HepG2 (cell line): ENCODE measurements at regions not wholly inside any gene's neighbourhood (a gene's known extent, or its start where the extent isn't known, plus 50 kb on each side); places are given as distances from the start of the nearest gene placed in this dataset.

Experiments
- HMG20B ChIP-seq: conservative IDR thresholded peaks from 2 replicates; pipeline ENCODE4 v1.6.1; 2016; ENCODE audit warnings: missing genetic modification reagents, missing compliant biosample characterization
- HNF4A ChIP-seq: sonication (generic); formaldehyde crosslinking; IDR thresholded peaks from 2 replicates; pipeline ENCODE4 v1.4.0; 2020; ENCODE audit warnings: missing genetic modification reagents
- SMYD3 ChIP-seq: sonication (generic); formaldehyde crosslinking; IDR thresholded peaks from 2 replicates; pipeline ENCODE4 v1.8.1; 2023; ENCODE audit warnings: mild to moderate bottlenecking, missing genetic modification reagents
- TAF1 ChIP-seq: sonication (generic); formaldehyde crosslinking; IDR thresholded peaks from 2 replicates; pipeline ENCODE4 v1.4.0; 2020; ENCODE audit warnings: missing genetic modification reagents
- TCF7 ChIP-seq: sonication (generic); IDR thresholded peaks from 2 replicates; pipeline ENCODE4 v1.6.1; 2016; ENCODE audit warnings: antibody characterized with exemption, low read depth
- ZSCAN20 ChIP-seq: sonication (generic); formaldehyde crosslinking; IDR thresholded peaks from 2 replicates; pipeline ENCODE4 v1.4.0; 2020; ENCODE audit warnings: missing genetic modification reagents, mild to moderate bottlenecking, borderline replicate concordance
- TF ChIP-seq, protein P1 (sequence below): sonication (generic); formaldehyde crosslinking; IDR thresholded peaks from 2 replicates; pipeline ENCODE4 v1.5.0; 2020; ENCODE audit warnings: mild to moderate bottlenecking, missing genetic modification reagents, moderate library complexity
- TF ChIP-seq, protein P2 (sequence below): sonication (generic); formaldehyde crosslinking; IDR thresholded peaks from 2 replicates; pipeline ENCODE4 v1.5.0; 2020; ENCODE audit warnings: missing genetic modification reagents

DNA sequence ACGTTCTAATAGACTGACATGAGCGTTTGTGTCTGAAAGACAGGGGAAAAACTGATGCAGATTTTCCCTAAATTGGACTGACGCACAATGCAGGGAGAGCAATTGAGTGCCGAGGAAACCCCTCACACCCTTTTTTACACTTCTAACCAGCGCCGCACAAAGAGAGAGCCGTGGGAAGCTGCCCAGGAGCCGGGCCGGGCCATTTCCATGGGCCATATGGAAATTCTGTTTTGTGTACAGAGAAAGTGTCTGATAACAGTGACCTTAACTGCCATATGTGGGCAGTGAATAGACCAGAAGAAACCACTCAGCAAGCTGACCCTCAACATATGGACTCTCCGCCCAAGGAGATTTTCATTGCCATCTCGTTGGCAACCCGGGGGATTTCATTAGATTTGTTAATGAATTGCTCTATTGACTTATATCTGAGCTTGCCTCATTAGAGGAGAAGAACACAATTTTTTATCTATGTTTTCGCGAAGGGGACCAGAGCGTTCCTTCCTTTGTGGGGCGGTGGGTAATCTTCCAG lies 225.9 kb upstream of the IRX3 start:
- TF ChIP-seq, protein P1, sequence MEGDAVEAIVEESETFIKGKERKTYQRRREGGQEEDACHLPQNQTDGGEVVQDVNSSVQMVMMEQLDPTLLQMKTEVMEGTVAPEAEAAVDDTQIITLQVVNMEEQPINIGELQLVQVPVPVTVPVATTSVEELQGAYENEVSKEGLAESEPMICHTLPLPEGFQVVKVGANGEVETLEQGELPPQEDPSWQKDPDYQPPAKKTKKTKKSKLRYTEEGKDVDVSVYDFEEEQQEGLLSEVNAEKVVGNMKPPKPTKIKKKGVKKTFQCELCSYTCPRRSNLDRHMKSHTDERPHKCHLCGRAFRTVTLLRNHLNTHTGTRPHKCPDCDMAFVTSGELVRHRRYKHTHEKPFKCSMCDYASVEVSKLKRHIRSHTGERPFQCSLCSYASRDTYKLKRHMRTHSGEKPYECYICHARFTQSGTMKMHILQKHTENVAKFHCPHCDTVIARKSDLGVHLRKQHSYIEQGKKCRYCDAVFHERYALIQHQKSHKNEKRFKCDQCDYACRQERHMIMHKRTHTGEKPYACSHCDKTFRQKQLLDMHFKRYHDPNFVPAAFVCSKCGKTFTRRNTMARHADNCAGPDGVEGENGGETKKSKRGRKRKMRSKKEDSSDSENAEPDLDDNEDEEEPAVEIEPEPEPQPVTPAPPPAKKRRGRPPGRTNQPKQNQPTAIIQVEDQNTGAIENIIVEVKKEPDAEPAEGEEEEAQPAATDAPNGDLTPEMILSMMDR (CRISPR knock-in tag) = no peak
- no peak for TF ChIP-seq HNF4A (CRISPR knock-in tag)
- no peak for TF ChIP-seq SMYD3 (CRISPR knock-in tag)
- TF ChIP-seq TAF1 (CRISPR knock-in tag) = no peak
- no peak for TF ChIP-seq ZSCAN20
- TF ChIP-seq TCF7 = no peak
- TF ChIP-seq HMG20B (CRISPR knock-in tag) = no peak
- TF ChIP-seq, protein P2, sequence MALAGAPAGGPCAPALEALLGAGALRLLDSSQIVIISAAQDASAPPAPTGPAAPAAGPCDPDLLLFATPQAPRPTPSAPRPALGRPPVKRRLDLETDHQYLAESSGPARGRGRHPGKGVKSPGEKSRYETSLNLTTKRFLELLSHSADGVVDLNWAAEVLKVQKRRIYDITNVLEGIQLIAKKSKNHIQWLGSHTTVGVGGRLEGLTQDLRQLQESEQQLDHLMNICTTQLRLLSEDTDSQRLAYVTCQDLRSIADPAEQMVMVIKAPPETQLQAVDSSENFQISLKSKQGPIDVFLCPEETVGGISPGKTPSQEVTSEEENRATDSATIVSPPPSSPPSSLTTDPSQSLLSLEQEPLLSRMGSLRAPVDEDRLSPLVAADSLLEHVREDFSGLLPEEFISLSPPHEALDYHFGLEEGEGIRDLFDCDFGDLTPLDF = no peak
